GM23338 (cell line): ENCODE measurements at regions not wholly inside any gene's neighbourhood (a gene's known extent, or its start where the extent isn't known, plus 50 kb on each side); places are given as distances from the start of the nearest gene placed in this dataset.

Experiments used
- ATAC-seq: fragments of 200-7000 bp; cut with Tn5 transposase; 3 replicates; pipeline ENCODE4 v1.9.1; 2020
- DNase-seq: peaks from one replicate; pipeline ENCODE4 v3.0.0-alpha.2; 2015; ENCODE audit warnings: low spot score
- H2AFZ ChIP-seq: fragments of 200-600 bp; sonication (generic); 2 replicates; pipeline ENCODE4 v1.8.0; 2016; ENCODE audit warnings: antibody characterized with exemption, mild to moderate bottlenecking, moderate library complexity
- H3F3A ChIP-seq: fragments of 200-600 bp; sonication (generic); replicated peaks from 2 replicates; pipeline ENCODE4 v1.8.0; 2017; ENCODE audit warnings: antibody characterized with exemption, mixed run types, low read depth
- H3K27ac ChIP-seq: fragments of 200-600 bp; sonication (generic); 2 replicates; pipeline ENCODE4 v1.6.1; 2016; ENCODE audit warnings: low read depth
- H3K27me3 ChIP-seq: fragments of 200-600 bp; sonication (generic); 2 replicates; pipeline ENCODE4 v1.8.0; 2016; ENCODE audit warnings: mild to moderate bottlenecking, mixed run types, moderate library complexity; ENCODE audit not compliant: insufficient read depth
- H3K36me3 ChIP-seq: fragments of 200-600 bp; sonication (generic); 2 replicates; pipeline ENCODE4 v1.8.0; 2016; ENCODE audit warnings: mild to moderate bottlenecking; ENCODE audit not compliant: insufficient read depth
- H3K4me1 ChIP-seq: fragments of 200-600 bp; sonication (generic); 2 replicates; pipeline ENCODE4 v1.8.0; 2016; ENCODE audit warnings: mild to moderate bottlenecking, moderate library complexity; ENCODE audit not compliant: insufficient read depth
- H3K4me2 ChIP-seq: fragments of 200-600 bp; sonication (generic); 2 replicates; pipeline ENCODE4 v1.7.1; 2017; ENCODE audit warnings: mixed run types
- H3K4me3 ChIP-seq: fragments of 200-600 bp; sonication (generic); 2 replicates; pipeline ENCODE4 v1.6.1; 2016; ENCODE audit warnings: mixed run types
- H3K79me2 ChIP-seq: fragments of 200-600 bp; sonication (generic); replicated peaks from 2 replicates; pipeline ENCODE4 v1.8.0; 2017; ENCODE audit warnings: mild to moderate bottlenecking; ENCODE audit not compliant: insufficient read depth
- H3K9me2 ChIP-seq: fragments of 200-600 bp; sonication (generic); 2 replicates; pipeline ENCODE4 v1.8.0; 2017; ENCODE audit not compliant: insufficient read depth
- H4K20me1 ChIP-seq: fragments of 200-600 bp; sonication (generic); replicated peaks from 2 replicates; pipeline ENCODE4 v1.8.0; 2017; ENCODE audit warnings: mild to moderate bottlenecking; ENCODE audit not compliant: insufficient read depth
- H3K27ac Mint-ChIP-seq: 2 replicates; pipeline ENCODE4 v1.8.0; 2020; ENCODE audit warnings: inconsistent platforms, mild to moderate bottlenecking, moderate library complexity, mixed read lengths
- H3K27me3 Mint-ChIP-seq: 3 replicates; pipeline ENCODE4 v1.8.0; 2022; ENCODE audit warnings: low read depth, mild to moderate bottlenecking, moderate library complexity, mixed read lengths, inconsistent platforms; ENCODE audit not compliant: insufficient read depth, poor library complexity
- H3K36me3 Mint-ChIP-seq: 3 replicates; pipeline ENCODE4 v1.8.0; 2021; ENCODE audit warnings: low read depth, mild to moderate bottlenecking, inconsistent platforms, moderate library complexity, mixed read lengths
- H3K4me1 Mint-ChIP-seq: 3 replicates; pipeline ENCODE4 v1.8.0; 2020; ENCODE audit warnings: mild to moderate bottlenecking, inconsistent platforms, mixed read lengths
- H3K4me3 Mint-ChIP-seq: 3 replicates; pipeline ENCODE4 v1.8.0; 2021; ENCODE audit warnings: moderate library complexity, mild to moderate bottlenecking, inconsistent platforms, mixed read lengths
- H3K9me3 Mint-ChIP-seq: 3 replicates; pipeline ENCODE4 v1.8.0; 2020; ENCODE audit warnings: moderate library complexity, mild to moderate bottlenecking, inconsistent platforms, mixed read lengths
- CTCF ChIP-seq, 2 experiments: fragments of 200-600 bp in 1 of 2; sonication (generic) in 1 of 2; conservative IDR thresholded peaks; 2 replicates each; pipeline versions ENCODE4 v1.5.1 to v1.6.1; 2016 to 2017; ENCODE audit warnings: antibody characterized with exemption in 2 of 2, low read depth in 2 of 2, mild to moderate bottlenecking in 2 of 2, moderate library complexity in 1 of 2
- ETS1 ChIP-seq: IDR thresholded peaks from 2 replicates; pipeline ENCODE4 v1.6.1; 2016; ENCODE audit warnings: antibody characterized with exemption
- REST ChIP-seq: IDR thresholded peaks from one replicate; pipeline ENCODE4 v1.6.1; 2018; ENCODE audit warnings: antibody characterized with exemption; ENCODE audit not compliant: unreplicated experiment
- STAT1 ChIP-seq: IDR thresholded peaks from one replicate; pipeline ENCODE4 v1.6.1; 2016; ENCODE audit warnings: antibody characterized with exemption; ENCODE audit not compliant: unreplicated experiment
- ZNF114 ChIP-seq: fragments of 250-450 bp; sonication (Bioruptor Pico); IDR thresholded peaks from 2 replicates; pipeline ENCODE4 v1.5.0; 2020; ENCODE audit warnings: mild to moderate bottlenecking, moderate library complexity
- ZNF331 ChIP-seq: fragments of 250-450 bp; sonication (Bioruptor Pico); IDR thresholded peaks from 2 replicates; pipeline ENCODE4 v1.5.0; 2020; ENCODE audit warnings: low read depth, mild to moderate bottlenecking, moderate library complexity

GRCh38 chr9:116080561-116080960 lies 73.0 kb upstream of the PAPPA start:
- Mint-ChIP-seq H3K27me3 (no peaks in the 10 kb centered on the region), H3K4me1 (peaks cover 4% of the 10 kb centered on the region; the same call in 2 of the 3 replicates), H3K9me3 (no peaks in the 10 kb centered on the region), H3K36me3 (no peaks in the 10 kb centered on the region), H3K27ac (no peak overlapping the region), H3K4me3 (no peak overlapping the region)
- Histone ChIP-seq H3K4me2 (no peak overlapping the region), H3K36me3 (no peaks in the 10 kb centered on the region; the same call in 1 of the 2 replicates), H3K4me1 (0 out of 2 replicates have a peak, but pooled peaks cover 5% of the 10 kb centered on the region), H2AFZ (no peak overlapping the region), H3K9me2 (no peaks in the 10 kb centered on the region), H3K27me3 (no peaks in the 10 kb centered on the region), H3K4me3 (no peak overlapping the region), H4K20me1 (no peaks in the 10 kb centered on the region), H3K27ac (no peak overlapping the region), H3F3A (no peaks in the 10 kb centered on the region), H3K79me2 (no peaks in the 10 kb centered on the region)
- TF ChIP-seq ETS1 (no peak), CTCF (conservative IDR thresholded peaks at IDR 0.05; ENCODE audit: low read depth in 2 of 2) (0 out of 4 replicates have a peak, but pooled peaks of 1 of the 2 experiments have one; percentile 20), STAT1 (no peak), ZNF331 (no peak)
- ATAC-seq (peak; percentile 83), DNase-seq (peak; percentile 28)

GRCh38 chr9:116081435-116082115 lies 72.0 kb upstream of the PAPPA start:
- ATAC-seq = no peak
- no peaks in the 10 kb centered on the region for H3K9me3 Mint-ChIP-seq
- H3K4me1 ChIP-seq = 0 out of 2 replicates have a peak, but pooled peaks cover 5% of the 10 kb centered on the region
- no peaks in the 10 kb centered on the region for H3K27me3 ChIP-seq
- H3K9me2 ChIP-seq = no peaks in the 10 kb centered on the region
- H3K27me3 Mint-ChIP-seq = no peaks in the 10 kb centered on the region
- H3K4me3 Mint-ChIP-seq = no peak overlapping the region
- DNase-seq = no peak
- H3F3A ChIP-seq = no peaks in the 10 kb centered on the region
- H3K36me3 ChIP-seq = no peaks in the 10 kb centered on the region; the same call in 1 of the 2 replicates
- no peak overlapping the region for H3K27ac ChIP-seq
- H3K27ac Mint-ChIP-seq = no peak overlapping the region
- no peak overlapping the region for H2AFZ ChIP-seq
- no peaks in the 10 kb centered on the region for H4K20me1 ChIP-seq
- TF ChIP-seq CTCF (conservative IDR thresholded peaks at IDR 0.05; ENCODE audit: low read depth in 2 of 2) (no peak), ZNF114 (no peak), REST (no peak)
- H3K4me1 Mint-ChIP-seq = peaks cover 4% of the 10 kb centered on the region; the same call in 2 of the 3 replicates
- no peaks in the 10 kb centered on the region for H3K79me2 ChIP-seq
- no peak overlapping the region for H3K4me3 ChIP-seq
- no peak overlapping the region for H3K4me2 ChIP-seq
- H3K36me3 Mint-ChIP-seq = no peaks in the 10 kb centered on the region
